ENCODE measurements at regions not wholly inside any gene's neighbourhood (a gene's known extent, or its start where the extent isn't known, plus 50 kb on each side); places are given as distances from the start of the nearest gene placed in this dataset.

GRCh38 chr11:106503901-106504300 lies 426.4 kb downstream of the AASDHPPT start:
- TF ChIP-seq EZH2phosphoT487 (IDR thresholded peaks at IDR 0.05; ENCODE audit: borderline replicate concordance), result no peak
- TF ChIP-seq POLR2A (IDR thresholded peaks at IDR 0.05; ENCODE audit: borderline replicate concordance, extremely low read depth, insufficient read depth, insufficient read length), result no peak
- TF ChIP-seq CTCF (IDR thresholded peaks at IDR 0.05 in 2 of 3, conservative IDR thresholded peaks at IDR 0.05 in 1 of 3; ENCODE audit: borderline replicate concordance in 1 of 3, insufficient read depth in 1 of 3, low read depth in 2 of 3, low read length in 2 of 3), result no peak
- TF ChIP-seq EGR1 (IDR thresholded peaks at IDR 0.05; ENCODE audit: low read depth), result no peak
- TF ChIP-seq RAD21 (IDR thresholded peaks at IDR 0.05; ENCODE audit: low read depth), result no peak
- TF ChIP-seq ATF3 (IDR thresholded peaks at IDR 0.05), result no peak
- TF ChIP-seq EZH2 (IDR thresholded peaks at IDR 0.05), result no peak
- TF ChIP-seq ELF1 (IDR thresholded peaks at IDR 0.05; ENCODE audit: borderline replicate concordance, low read depth), result no peak
